CD4-positive, alpha-beta T cell (primary cell): ENCODE measurements at regions not wholly inside any gene's neighbourhood (a gene's known extent, or its start where the extent isn't known, plus 50 kb on each side); places are given as distances from the start of the nearest gene placed in this dataset.

Source experiments
- ATAC-seq: fragments of 200-7000 bp; cut with Tn5 transposase; one replicate; pipeline ENCODE4 v1.10.0; 2022; ENCODE audit warnings: mild to moderate bottlenecking; ENCODE audit not compliant: poor library complexity
- CTCF ChIA-PET: fragments of 350-600 bp; sonication (Branson Sonifier 250); formaldehyde crosslinking; loops from one replicate; lab custom pipeline; 2021; ENCODE audit warnings: antibody characterized with exemption, inconsistent platforms; lab: Charles Lee
- POLR2A ChIA-PET: fragments of 350-600 bp; sonication (Branson Sonifier 250); formaldehyde crosslinking; loops from one replicate; lab custom pipeline; 2021; ENCODE audit warnings: antibody characterized with exemption, inconsistent platforms; lab: Charles Lee
- DNase-seq, 14 experiments: peaks; one replicate each; pipeline ENCODE4 v3.0.0-alpha.2; 2013 to 2020; ENCODE audit warnings: mixed read lengths in 2 of 14
- H3K27ac ChIP-seq, 2 donors: one replicate each; pipeline versions ENCODE4 v1.5.1 to v1.7.0; 2013; ENCODE audit warnings: low read length in 2 of 2, low read depth in 1 of 2, mild to moderate bottlenecking in 1 of 2
- H3K27me3 ChIP-seq, 2 experiments: 1 replicate in 1 of 2; 2 replicates in 1 of 2; pipeline versions ENCODE4 v1.6.1 to v1.7.0; 2013; ENCODE audit warnings: low read length in 2 of 2, control low read depth in 1 of 2, mild to moderate bottlenecking in 1 of 2, moderate library complexity in 1 of 2; ENCODE audit not compliant: insufficient read depth in 2 of 2, control insufficient read depth in 1 of 2
- H3K36me3 ChIP-seq: one replicate; pipeline ENCODE4 v1.6.1; 2013; ENCODE audit warnings: low read length, control low read depth; ENCODE audit not compliant: insufficient read depth
- H3K4me1 ChIP-seq: one replicate; pipeline ENCODE4 v1.6.1; 2013; ENCODE audit warnings: low read length, control low read depth; ENCODE audit not compliant: insufficient read depth
- H3K4me3 ChIP-seq: one replicate; pipeline ENCODE4 v1.5.1; 2013; ENCODE audit warnings: mild to moderate bottlenecking, low read length, moderate library complexity
- H3K9me3 ChIP-seq, 2 experiments: 1 replicate in 1 of 2; 2 replicates in 1 of 2; pipeline versions ENCODE4 v1.6.1 to v1.7.0; 2013; ENCODE audit warnings: low read length in 2 of 2, mild to moderate bottlenecking in 2 of 2, control low read depth in 1 of 2, moderate library complexity in 1 of 2; ENCODE audit not compliant: control insufficient read depth in 1 of 2, insufficient read depth in 1 of 2
- H3K27ac Mint-ChIP-seq: one replicate; pipeline ENCODE4 v1.8.0; 2020; ENCODE audit warnings: mixed read lengths
- H3K27me3 Mint-ChIP-seq: one replicate; pipeline ENCODE4 v1.8.0; 2021; ENCODE audit warnings: mixed read lengths
- H3K36me3 Mint-ChIP-seq: one replicate; pipeline ENCODE4 v1.8.0; 2021; ENCODE audit warnings: low read depth, mixed read lengths
- H3K4me1 Mint-ChIP-seq: one replicate; pipeline ENCODE4 v1.8.0; 2021; ENCODE audit warnings: low read depth, mixed read lengths
- H3K4me3 Mint-ChIP-seq: one replicate; pipeline ENCODE4 v1.8.0; 2020; ENCODE audit warnings: mild to moderate bottlenecking, mixed read lengths
- H3K9me3 Mint-ChIP-seq: one replicate; pipeline ENCODE4 v1.8.0; 2020; ENCODE audit warnings: mixed read lengths
- intact Hi-C, 2 experiments: fragments of 100-400 bp; cut with DNase I in 1 of 2; cut with micrococcal nuclease in 1 of 2; formaldehyde crosslinking; loops; one replicate each; pipeline versions ENCODE4 v1.15.1 to v1.9.0; 2023 to 2025; cut with DNase I, micrococcal nuclease
- TF ChIP-seq, protein P1 (sequence below): fragments of 200-600 bp; IDR thresholded peaks from one replicate; pipeline ENCODE4 v1.8.0; 2022; ENCODE audit warnings: antibody characterized with exemption, mild to moderate bottlenecking

DNA sequence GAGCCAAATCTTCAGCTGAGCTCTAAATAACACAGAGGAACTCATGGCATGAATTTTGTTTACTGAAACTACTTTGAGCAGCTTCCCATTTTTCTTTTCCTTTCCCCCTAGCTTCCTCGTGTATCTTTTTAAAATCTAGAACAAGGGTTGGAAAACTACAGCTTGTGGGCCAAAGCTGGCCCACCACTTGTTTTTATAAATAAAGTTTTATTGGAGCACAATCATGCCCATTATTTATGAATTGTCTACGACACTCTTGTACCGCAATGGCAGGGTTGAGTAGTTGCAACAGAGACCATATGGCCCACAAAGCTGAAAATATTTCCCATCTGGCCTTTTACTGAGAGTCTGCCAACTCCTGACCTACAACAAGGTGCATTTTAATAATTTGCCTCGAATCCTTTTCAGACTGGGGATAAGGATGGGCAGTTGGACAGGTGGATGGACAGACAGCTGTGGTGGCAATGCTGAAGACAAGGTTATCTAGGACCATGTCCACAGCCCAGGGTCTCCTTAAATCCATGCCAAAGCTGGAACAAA, 87.7 kb downstream of the RMI2 start:
- Histone ChIP-seq H3K9me3 (no peaks in the 10 kb centered on the region), H3K36me3 (no peaks in the 10 kb centered on the region), H3K4me3 (no peak overlapping the region), H3K4me1 (no peaks in the 10 kb centered on the region), H3K27ac (no peak overlapping the region), H3K27me3 (no peaks in the 10 kb centered on the region)
- ATAC-seq (no peak), DNase-seq (no peak)
- H3K27me3 Mint-ChIP-seq: no peaks in the 10 kb centered on the region
- H3K9me3 Mint-ChIP-seq: peaks cover 2% of the 10 kb centered on the region
- H3K4me3 Mint-ChIP-seq: no peak overlapping the region
- H3K4me1 Mint-ChIP-seq: no peaks in the 10 kb centered on the region
- no peaks in the 10 kb centered on the region for H3K36me3 Mint-ChIP-seq
- intact Hi-C loops: no loop called here
- TF ChIP-seq, protein P1, sequence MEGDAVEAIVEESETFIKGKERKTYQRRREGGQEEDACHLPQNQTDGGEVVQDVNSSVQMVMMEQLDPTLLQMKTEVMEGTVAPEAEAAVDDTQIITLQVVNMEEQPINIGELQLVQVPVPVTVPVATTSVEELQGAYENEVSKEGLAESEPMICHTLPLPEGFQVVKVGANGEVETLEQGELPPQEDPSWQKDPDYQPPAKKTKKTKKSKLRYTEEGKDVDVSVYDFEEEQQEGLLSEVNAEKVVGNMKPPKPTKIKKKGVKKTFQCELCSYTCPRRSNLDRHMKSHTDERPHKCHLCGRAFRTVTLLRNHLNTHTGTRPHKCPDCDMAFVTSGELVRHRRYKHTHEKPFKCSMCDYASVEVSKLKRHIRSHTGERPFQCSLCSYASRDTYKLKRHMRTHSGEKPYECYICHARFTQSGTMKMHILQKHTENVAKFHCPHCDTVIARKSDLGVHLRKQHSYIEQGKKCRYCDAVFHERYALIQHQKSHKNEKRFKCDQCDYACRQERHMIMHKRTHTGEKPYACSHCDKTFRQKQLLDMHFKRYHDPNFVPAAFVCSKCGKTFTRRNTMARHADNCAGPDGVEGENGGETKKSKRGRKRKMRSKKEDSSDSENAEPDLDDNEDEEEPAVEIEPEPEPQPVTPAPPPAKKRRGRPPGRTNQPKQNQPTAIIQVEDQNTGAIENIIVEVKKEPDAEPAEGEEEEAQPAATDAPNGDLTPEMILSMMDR: no peak
- ChIA-PET CTCF (interaction anchor here (1.1 kb wide), 1 partner anchor 25 kb away, joined by 3 read pairs; no protein-coding TSS in a partner anchor), POLR2A (interaction anchor here (0.6 kb wide), 1 partner anchor 187 kb away, joined by 3 read pairs; no protein-coding TSS in a partner anchor)
- H3K27ac Mint-ChIP-seq: no peak overlapping the region

DNA sequence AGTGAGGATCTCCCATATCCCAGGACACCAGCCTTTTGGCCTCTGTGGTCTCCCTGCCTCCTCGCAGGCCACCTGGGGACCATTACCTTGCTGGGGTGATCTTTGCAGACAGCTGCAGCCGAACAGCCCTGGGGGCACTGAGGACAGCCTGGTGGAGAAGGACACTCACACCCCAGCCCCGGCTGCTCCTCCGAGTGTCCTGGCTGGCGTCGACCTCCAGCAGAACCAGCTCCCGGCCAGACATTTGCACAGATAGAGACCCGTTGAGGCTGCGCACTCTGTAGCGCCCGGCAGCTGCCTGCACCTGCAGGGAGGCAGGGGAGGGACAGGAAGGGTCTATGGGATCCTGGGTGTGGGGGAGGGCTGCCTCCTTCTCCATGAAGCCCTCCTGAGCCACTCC, 90.3 kb downstream of the RMI2 start:
- Mint-ChIP-seq H3K4me3 (no peak overlapping the region), H3K36me3 (no peaks in the 10 kb centered on the region), H3K4me1 (no peaks in the 10 kb centered on the region), H3K27me3 (no peaks in the 10 kb centered on the region), H3K27ac (no peak overlapping the region), H3K9me3 (peaks cover 2% of the 10 kb centered on the region)
- ATAC-seq: no peak
- DNase-seq: no peak
- H3K9me3 ChIP-seq: peaks cover 8 to 12% of the 10 kb centered on the region in 2 experiments
- H3K4me3 ChIP-seq: no peak overlapping the region
- intact Hi-C loops: no loop called here
- H3K27ac ChIP-seq: no peak overlapping the region
- TF ChIP-seq, protein P1: no peak
- no peaks in the 10 kb centered on the region for H3K27me3 ChIP-seq
- CTCF ChIA-PET: no interaction called here
- H3K4me1 ChIP-seq: no peaks in the 10 kb centered on the region
- no peaks in the 10 kb centered on the region for H3K36me3 ChIP-seq
- POLR2A ChIA-PET: no interaction called here

DNA sequence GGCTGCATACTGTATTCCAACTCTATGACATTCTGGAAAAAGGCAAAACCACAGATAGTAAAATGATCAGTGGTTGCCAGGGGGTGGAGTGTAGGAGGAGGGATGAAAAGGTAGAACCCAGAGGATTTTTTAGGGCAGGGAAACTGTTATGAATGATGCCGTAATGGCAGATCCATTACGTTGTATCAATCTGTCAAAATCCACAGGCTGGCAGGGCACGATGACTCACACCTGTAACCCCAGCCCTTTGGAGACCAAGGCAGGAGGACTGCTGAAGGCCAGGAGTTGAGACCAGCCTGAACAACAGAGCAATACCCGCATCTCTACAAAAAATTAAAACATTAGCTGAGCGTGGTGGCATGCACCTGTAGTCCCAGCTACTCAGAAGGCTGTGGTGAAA, 91.8 kb downstream of the RMI2 start:
- no peaks in the 10 kb centered on the region for H3K36me3 ChIP-seq
- H3K27me3 ChIP-seq: no peaks in the 10 kb centered on the region
- DNase-seq: no peak
- POLR2A ChIA-PET: interaction anchor here (1.2 kb wide), 1 partner anchor 15 kb away, joined by 3 read pairs; no protein-coding TSS in a partner anchor
- no peak overlapping the region for H3K27ac Mint-ChIP-seq
- intact Hi-C loops: no loop called here
- ATAC-seq: no peak
- no peak overlapping the region for H3K27ac ChIP-seq
- CTCF ChIA-PET: no interaction called here
- peaks cover 5% of the 10 kb centered on the region for H3K9me3 Mint-ChIP-seq
- TF ChIP-seq, protein P1: no peak
- H3K27me3 Mint-ChIP-seq: no peaks in the 10 kb centered on the region
- H3K4me1 Mint-ChIP-seq: no peaks in the 10 kb centered on the region
- H3K4me3 ChIP-seq: no peak overlapping the region
- H3K9me3 ChIP-seq: peaks cover 11 to 16% of the 10 kb centered on the region in 2 experiments
- no peak overlapping the region for H3K4me3 Mint-ChIP-seq
- H3K4me1 ChIP-seq: no peaks in the 10 kb centered on the region
- no peaks in the 10 kb centered on the region for H3K36me3 Mint-ChIP-seq
